ENCODE measurements at regions not wholly inside any gene's neighbourhood (a gene's known extent, or its start where the extent isn't known, plus 50 kb on each side); places are given as distances from the start of the nearest gene placed in this dataset.

DNA sequence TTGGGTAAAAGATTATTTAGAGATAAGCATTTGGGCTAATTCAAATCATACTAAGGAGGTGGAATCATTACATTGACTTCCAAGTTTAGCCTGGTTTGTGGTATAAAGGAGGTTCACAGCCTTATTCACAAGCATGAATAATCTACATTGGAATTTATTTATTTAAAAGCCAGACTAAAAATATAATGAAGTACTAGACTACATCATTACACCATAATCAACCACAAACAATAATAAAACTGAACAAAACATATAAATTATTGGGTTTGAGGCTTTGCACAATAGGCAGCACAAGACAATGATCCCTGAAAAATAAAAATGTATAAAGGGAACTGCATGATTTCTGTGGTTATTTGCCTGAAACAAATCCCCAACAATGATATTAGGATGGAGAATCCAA is 314.0 kb downstream of the GBA3 start:
- TF ChIP-seq, protein P1, sequence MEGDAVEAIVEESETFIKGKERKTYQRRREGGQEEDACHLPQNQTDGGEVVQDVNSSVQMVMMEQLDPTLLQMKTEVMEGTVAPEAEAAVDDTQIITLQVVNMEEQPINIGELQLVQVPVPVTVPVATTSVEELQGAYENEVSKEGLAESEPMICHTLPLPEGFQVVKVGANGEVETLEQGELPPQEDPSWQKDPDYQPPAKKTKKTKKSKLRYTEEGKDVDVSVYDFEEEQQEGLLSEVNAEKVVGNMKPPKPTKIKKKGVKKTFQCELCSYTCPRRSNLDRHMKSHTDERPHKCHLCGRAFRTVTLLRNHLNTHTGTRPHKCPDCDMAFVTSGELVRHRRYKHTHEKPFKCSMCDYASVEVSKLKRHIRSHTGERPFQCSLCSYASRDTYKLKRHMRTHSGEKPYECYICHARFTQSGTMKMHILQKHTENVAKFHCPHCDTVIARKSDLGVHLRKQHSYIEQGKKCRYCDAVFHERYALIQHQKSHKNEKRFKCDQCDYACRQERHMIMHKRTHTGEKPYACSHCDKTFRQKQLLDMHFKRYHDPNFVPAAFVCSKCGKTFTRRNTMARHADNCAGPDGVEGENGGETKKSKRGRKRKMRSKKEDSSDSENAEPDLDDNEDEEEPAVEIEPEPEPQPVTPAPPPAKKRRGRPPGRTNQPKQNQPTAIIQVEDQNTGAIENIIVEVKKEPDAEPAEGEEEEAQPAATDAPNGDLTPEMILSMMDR (IDR thresholded peaks at IDR 0.05), result no peak
- TF ChIP-seq POLR2A (IDR thresholded peaks at IDR 0.05; ENCODE audit: low read depth), result no peak

Data from esophagus muscularis mucosa (tissue), 3 donors.